Endometrial microvascular endothelial cells (primary cell): ENCODE measurements at regions not wholly inside any gene's neighbourhood (a gene's known extent, or its start where the extent isn't known, plus 50 kb on each side); places are given as distances from the start of the nearest gene placed in this dataset.

Source experiments
- in situ Hi-C: cut with HindIII; loops from 2 replicates; pipeline ENCODE4 v1.10.0; 2017; ENCODE audit warnings: low sequenced_read_pairs, low pct_unique_long_range_greater_than_20kb; ENCODE audit errors: inconsistent ontology term

DNA sequence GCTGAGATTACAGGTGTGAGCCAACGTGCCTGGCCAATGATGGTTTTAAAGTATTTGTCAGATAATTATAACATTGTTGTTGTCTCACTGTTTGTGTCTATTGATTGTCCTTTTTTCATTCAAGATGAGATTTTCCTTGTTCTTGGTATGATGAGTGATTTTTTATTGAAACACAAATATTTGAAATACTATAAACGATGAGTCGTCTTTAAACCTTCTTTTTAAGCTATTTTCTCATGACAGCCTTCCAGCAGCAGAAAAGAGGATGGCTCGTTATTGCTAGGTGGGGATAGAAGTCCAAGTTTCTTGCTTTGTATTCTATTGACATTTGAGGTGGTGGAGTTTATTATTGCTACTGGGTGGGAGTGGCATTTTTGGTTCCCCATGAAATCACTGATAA is 61.7 kb upstream of the MDFIC2 start:
- in situ Hi-C loops: no loop called here
